HG02678 (cell line): ENCODE measurements at regions not wholly inside any gene's neighbourhood (a gene's known extent, or its start where the extent isn't known, plus 50 kb on each side); places are given as distances from the start of the nearest gene placed in this dataset.
"Not testable (repeated sequence)": the region's sequence is repeated elsewhere in the genome, so short reads cannot be mapped to it uniquely, and the experiment has no call there.

Experiments
- ATAC-seq: cut with Tn5 transposase; IDR thresholded peaks from one replicate; pipeline ENCODE4 v1.9.1; 2021; ENCODE audit warnings: mild to moderate bottlenecking, moderate library complexity; ENCODE audit not compliant: unreplicated experiment

- no peak for ATAC-seq
Observed at GRCh38 chr3:94778814-94779494, 716.1 kb downstream of the NSUN3 start.

GRCh38 chr3:94779699-94780098 is 716.8 kb downstream of the NSUN3 start:
- ATAC-seq = no peak

GRCh38 chr3:94784274-94784673 is 721.4 kb downstream of the NSUN3 start:
- ATAC-seq = no peak

- ATAC-seq = no peak
Observed at GRCh38 chr3:94787066-94787465, 724.2 kb downstream of the NSUN3 start.

- no peak for ATAC-seq
Observed at GRCh38 chr3:94787734-94788270, 724.9 kb downstream of the NSUN3 start.

- ATAC-seq = no peak
Observed at GRCh38 chr3:94794563-94794962, 731.7 kb downstream of the NSUN3 start.

- no peak for ATAC-seq
Observed at GRCh38 chr3:94799420-94800060, 736.7 kb downstream of the NSUN3 start.

- no peak for ATAC-seq
Observed at GRCh38 chr3:94811836-94812235, 749.0 kb downstream of the NSUN3 start.

GRCh38 chr3:94821241-94821640 is 758.4 kb downstream of the NSUN3 start:
- no peak for ATAC-seq

GRCh38 chr3:94822298-94822697 is 759.4 kb downstream of the NSUN3 start:
- ATAC-seq = no peak

GRCh38 chr3:94846251-94846650 is 783.4 kb downstream of the NSUN3 start:
- not testable (repeated sequence) for ATAC-seq

- peak; percentile 85 for ATAC-seq
Observed at GRCh38 chr3:94862703-94863102, 799.8 kb downstream of the NSUN3 start.

- no peak for ATAC-seq
Observed at GRCh38 chr3:94869059-94869547, 806.2 kb downstream of the NSUN3 start.

GRCh38 chr3:94873751-94874150 is 810.9 kb downstream of the NSUN3 start:
- no peak for ATAC-seq

GRCh38 chr3:94875149-94875548 is 812.3 kb downstream of the NSUN3 start:
- no peak for ATAC-seq

GRCh38 chr3:94887065-94887464 is 824.2 kb downstream of the NSUN3 start:
- no peak for ATAC-seq

- no peak for ATAC-seq
Observed at GRCh38 chr3:94896994-94897393, 834.1 kb downstream of the NSUN3 start.

- ATAC-seq = no peak
Observed at GRCh38 chr3:94904156-94904674, 841.4 kb downstream of the NSUN3 start.

- ATAC-seq = no peak
Observed at GRCh38 chr3:94909726-94910125, 846.9 kb downstream of the NSUN3 start.

- no peak for ATAC-seq
Observed at GRCh38 chr3:94912656-94913055, 849.8 kb downstream of the NSUN3 start.

- no peak for ATAC-seq
Observed at GRCh38 chr3:94927175-94927574, 864.3 kb downstream of the NSUN3 start.

GRCh38 chr3:94928921-94929320 is 866.1 kb downstream of the NSUN3 start:
- ATAC-seq = no peak
